Fibroblast of the aortic adventitia (primary cell): ENCODE measurements at regions not wholly inside any gene's neighbourhood (a gene's known extent, or its start where the extent isn't known, plus 50 kb on each side); places are given as distances from the start of the nearest gene placed in this dataset.

ENCODE experiments used
- DNase-seq: peaks from one replicate; pipeline ENCODE4 v3.0.0-alpha.2; 2010; ENCODE audit warnings: low read depth
- H3K4me3 ChIP-seq: 2 replicates; pipeline ENCODE4 v1.5.1; 2011; ENCODE audit warnings: low read depth, mild to moderate bottlenecking, control low read depth, low read length, moderate library complexity
- CTCF ChIP-seq: IDR thresholded peaks from 2 replicates; pipeline ENCODE4 v1.5.1; 2011; ENCODE audit warnings: mild to moderate bottlenecking, low read length, control low read depth, inconsistent platforms; ENCODE audit not compliant: insufficient read depth

- TF ChIP-seq CTCF: no peak
- no peak overlapping the region for H3K4me3 ChIP-seq
Observed at GRCh38 chr1:38474738-38475623, 384.6 kb downstream of the RRAGC start.

GRCh38 chr1:38466487-38466886, 393.1 kb downstream of the RRAGC start:
- no peak for DNase-seq
- no peak overlapping the region for H3K4me3 ChIP-seq
- no peak for TF ChIP-seq CTCF

More at GRCh38 chr1:38474738-38475623, 384.6 kb downstream of the RRAGC start:
- no peak for DNase-seq

GRCh38 chr1:38465460-38465859, 394.1 kb downstream of the RRAGC start:
- H3K4me3 ChIP-seq: no peak overlapping the region
- TF ChIP-seq CTCF: no peak
- DNase-seq: no peak

- DNase-seq: no peak
- no peak overlapping the region for H3K4me3 ChIP-seq
- TF ChIP-seq CTCF: no peak
Observed at GRCh38 chr1:38464071-38464661, 395.4 kb downstream of the RRAGC start.

GRCh38 chr1:38463074-38463473, 396.5 kb downstream of the RRAGC start:
- H3K4me3 ChIP-seq: no peak overlapping the region
- no peak for TF ChIP-seq CTCF
- no peak for DNase-seq

- DNase-seq: no peak
- no peak overlapping the region for H3K4me3 ChIP-seq
- TF ChIP-seq CTCF: no peak
Observed at GRCh38 chr1:38456531-38456876, 403.1 kb downstream of the RRAGC start.
